ENCODE measurements at regions not wholly inside any gene's neighbourhood (a gene's known extent, or its start where the extent isn't known, plus 50 kb on each side); places are given as distances from the start of the nearest gene placed in this dataset.

DNA sequence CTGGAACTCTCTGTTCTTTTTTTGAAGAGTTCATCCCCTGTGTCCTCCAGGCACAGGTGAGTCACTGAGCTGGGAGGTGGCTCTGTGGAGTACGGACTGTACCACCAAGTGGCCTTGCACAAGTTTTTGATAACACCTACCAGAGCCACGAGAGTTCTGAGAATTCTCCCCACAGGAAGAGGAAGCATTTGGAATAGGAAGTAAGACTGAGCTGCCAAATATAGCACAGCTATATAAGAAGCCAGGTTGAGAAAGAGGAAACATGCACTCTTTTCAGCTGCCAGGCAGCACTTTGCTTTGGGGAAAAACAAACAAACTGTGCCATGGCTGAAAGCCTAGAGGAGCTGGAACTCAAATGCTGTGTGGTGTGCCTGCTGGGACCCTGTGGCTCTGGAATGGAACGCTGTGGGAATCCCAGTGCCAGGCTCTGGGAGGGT, 70.8 kb upstream of the RIPOR2 start:
- H3K27ac ChIP-seq, result peak overlapping the region; percentile 67
- TF ChIP-seq, protein P1, sequence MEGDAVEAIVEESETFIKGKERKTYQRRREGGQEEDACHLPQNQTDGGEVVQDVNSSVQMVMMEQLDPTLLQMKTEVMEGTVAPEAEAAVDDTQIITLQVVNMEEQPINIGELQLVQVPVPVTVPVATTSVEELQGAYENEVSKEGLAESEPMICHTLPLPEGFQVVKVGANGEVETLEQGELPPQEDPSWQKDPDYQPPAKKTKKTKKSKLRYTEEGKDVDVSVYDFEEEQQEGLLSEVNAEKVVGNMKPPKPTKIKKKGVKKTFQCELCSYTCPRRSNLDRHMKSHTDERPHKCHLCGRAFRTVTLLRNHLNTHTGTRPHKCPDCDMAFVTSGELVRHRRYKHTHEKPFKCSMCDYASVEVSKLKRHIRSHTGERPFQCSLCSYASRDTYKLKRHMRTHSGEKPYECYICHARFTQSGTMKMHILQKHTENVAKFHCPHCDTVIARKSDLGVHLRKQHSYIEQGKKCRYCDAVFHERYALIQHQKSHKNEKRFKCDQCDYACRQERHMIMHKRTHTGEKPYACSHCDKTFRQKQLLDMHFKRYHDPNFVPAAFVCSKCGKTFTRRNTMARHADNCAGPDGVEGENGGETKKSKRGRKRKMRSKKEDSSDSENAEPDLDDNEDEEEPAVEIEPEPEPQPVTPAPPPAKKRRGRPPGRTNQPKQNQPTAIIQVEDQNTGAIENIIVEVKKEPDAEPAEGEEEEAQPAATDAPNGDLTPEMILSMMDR (conservative IDR thresholded peaks at IDR 0.05), result no peak

DNA sequence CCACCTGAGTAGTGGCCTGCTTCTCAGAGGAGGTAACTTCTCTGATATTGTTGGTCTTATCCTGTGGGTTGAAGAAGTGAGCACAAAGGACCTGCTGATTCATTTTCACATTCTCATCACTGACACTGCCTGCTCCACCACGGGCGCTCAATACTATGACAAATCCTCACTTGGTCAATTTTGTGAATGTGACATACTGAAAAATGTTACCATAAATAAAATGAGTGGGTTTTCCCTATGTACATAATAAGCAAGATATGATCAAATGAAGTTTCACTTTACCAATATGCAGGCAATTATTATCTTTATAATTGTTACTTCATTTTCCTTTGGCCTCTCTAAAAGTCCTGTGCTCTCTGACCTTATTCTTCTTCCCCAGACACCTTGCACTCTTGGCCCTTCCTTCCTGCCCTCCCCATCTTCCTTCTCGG, 71.5 kb upstream of the RIPOR2 start:
- TF ChIP-seq, protein P1 (conservative IDR thresholded peaks at IDR 0.05), result no peak
- H3K27ac ChIP-seq, result peak overlapping the region; percentile 67

DNA sequence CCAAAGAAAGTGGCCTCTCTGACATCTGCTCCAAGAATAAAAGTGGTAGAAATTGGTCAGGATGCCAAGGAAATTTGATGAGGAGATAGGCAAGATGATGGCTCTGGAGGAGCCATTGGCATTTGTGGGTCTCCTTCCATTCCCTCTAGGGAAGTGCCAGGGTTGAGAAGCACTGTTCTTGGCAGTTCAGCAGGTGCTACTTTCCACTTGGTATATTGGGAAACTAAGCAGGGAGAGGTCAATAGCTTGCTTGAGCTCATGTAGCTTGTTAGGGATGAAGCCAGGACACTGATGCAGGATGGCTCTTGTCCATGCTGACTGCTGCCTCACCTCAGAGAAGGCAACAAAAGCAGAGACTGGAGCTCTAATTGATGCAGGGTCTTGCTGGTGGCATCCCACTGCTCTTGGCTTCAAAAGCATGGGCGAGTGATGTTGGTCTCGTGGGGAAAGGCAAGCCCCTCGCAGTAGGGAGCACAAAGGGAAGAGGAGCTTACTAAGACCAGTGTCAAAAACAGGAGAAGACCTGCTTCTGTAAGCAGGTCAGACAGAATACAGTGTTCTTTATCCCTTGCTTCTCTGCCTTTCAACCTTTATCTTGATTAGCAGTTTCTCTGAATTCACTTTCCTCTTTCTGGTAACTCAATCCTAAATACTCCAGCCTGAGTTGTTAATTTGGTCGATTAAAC, 73.1 kb upstream of the RIPOR2 start:
- TF ChIP-seq, protein P1 (conservative IDR thresholded peaks at IDR 0.05), result no peak
- no peak overlapping the region for H3K27ac ChIP-seq

DNA sequence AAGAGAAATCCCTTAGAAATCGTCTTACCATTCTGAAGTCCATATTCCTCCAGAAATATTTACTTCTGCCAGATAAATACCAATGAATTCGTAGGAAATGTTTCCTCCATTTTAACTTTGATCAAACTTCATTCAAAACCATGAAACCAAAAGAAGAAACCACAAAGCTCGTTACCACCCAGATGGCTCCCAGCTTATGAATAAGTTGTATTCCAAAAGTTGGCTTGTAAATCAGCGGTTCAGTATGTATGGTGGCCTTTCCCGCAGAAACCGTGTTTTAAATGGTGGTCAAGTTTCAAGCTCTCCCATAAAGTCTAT, 73.6 kb upstream of the RIPOR2 start:
- TF ChIP-seq, protein P1 (conservative IDR thresholded peaks at IDR 0.05), result no peak
- H3K27ac ChIP-seq, result no peak overlapping the region

DNA sequence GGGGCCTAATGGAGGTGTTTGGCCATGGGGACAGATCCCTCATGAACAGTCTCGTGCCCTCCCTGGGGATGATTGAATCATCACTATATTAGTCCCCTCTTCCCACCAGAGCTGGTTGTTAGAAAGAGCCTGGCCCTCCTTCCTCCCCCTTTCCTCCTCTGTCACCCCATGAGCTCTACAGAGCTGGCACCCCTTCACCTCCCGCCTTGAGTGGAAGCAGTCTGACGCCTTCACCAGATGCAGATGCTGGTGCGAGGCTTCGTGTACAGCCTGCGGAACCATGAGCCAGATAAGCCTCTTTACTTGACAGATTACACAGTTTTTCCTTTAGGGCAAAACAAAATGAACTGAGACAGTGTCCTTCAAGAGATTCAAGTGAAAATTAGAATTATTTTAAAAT, 74.4 kb upstream of the RIPOR2 start:
- TF ChIP-seq, protein P1 (conservative IDR thresholded peaks at IDR 0.05), result no peak
- H3K27ac ChIP-seq, result no peak overlapping the region

DNA sequence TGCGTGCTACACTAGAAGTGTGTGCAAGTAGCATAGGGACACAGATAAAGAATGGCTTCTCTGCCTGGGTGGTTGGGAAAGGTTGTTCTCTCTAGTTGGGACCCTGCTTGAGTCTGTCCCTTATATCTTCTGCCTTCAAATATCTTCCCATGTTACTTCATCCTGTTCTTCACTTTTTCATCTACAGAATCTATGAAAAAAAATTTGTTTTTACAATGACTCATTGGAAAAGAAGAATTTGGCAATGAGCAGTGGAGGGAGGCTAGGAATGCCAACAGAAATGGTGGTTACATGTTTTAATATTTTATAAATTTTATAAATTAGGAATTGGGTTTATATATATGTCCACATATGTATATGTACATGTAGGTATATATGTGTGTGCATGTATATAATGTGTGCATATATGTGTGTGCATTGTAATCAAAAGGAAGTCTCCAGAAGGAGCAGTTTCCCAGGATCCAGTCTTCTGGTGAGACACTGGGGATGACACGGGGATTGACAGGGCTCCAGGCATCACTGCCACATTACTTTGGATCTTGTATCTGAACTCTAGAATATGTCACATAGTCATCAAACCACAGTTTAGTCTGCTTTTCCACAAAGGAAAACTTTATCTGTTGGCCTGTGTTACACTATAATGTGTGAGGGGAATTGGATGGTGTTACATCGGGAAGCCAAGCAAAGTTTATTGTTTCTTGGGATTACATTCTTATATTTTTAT, 75.3 kb upstream of the RIPOR2 start:
- TF ChIP-seq, protein P1 (conservative IDR thresholded peaks at IDR 0.05), result no peak
- H3K27ac ChIP-seq, result no peak overlapping the region

DNA sequence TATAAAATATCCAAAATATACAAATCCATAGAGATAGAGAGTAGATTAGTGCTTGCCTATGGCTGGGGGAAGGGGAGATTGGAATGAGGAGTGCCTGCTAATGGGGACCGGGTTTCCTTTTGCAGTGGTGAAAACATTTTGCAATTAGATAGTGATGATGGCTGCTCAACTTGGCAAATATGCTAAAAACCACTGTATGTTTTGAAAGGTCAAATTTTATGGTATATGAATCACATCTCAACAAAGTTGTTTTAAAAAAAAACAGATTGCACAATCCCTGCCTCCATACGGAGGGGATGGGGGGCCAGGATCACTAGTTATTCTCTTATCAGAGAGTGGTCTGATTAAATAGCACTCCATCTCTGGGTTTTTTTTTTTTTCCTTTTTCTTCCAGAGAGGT, 76.9 kb upstream of the RIPOR2 start:
- H3K27ac ChIP-seq, result no peak overlapping the region

More for the DNA sequence above, 76.9 kb upstream of the RIPOR2 start:
- TF ChIP-seq, protein P1 (conservative IDR thresholded peaks at IDR 0.05), result no peak

Measured in VCaP (cell line).